GM13976 (cell line): ENCODE measurements at regions not wholly inside any gene's neighbourhood (a gene's known extent, or its start where the extent isn't known, plus 50 kb on each side); places are given as distances from the start of the nearest gene placed in this dataset.
"Not testable (repeated sequence)": the region's sequence is repeated elsewhere in the genome, so short reads cannot be mapped to it uniquely, and the experiment has no call there.

Source experiments
- DNase-seq: peaks from one replicate; pipeline ENCODE4 v3.0.0; 2012; ENCODE audit warnings: low spot score
- in situ Hi-C: fragments of 300-500 bp; cut with MboI; formaldehyde crosslinking; loops from one replicate; pipeline ENCODE4 v1.12.0; 2022; ENCODE audit warnings: low sequenced_read_pairs, mixed read lengths, inconsistent platforms; ENCODE audit not compliant: unreplicated experiment
- TF ChIP-seq, protein P1 (sequence below): IDR thresholded peaks from 2 replicates; pipeline ENCODE4 v1.5.1; 2012; ENCODE audit warnings: borderline replicate concordance, mild to moderate bottlenecking; ENCODE audit not compliant: insufficient read depth; ENCODE audit errors: extremely low read depth, missing control alignments, control extremely low read depth

DNA sequence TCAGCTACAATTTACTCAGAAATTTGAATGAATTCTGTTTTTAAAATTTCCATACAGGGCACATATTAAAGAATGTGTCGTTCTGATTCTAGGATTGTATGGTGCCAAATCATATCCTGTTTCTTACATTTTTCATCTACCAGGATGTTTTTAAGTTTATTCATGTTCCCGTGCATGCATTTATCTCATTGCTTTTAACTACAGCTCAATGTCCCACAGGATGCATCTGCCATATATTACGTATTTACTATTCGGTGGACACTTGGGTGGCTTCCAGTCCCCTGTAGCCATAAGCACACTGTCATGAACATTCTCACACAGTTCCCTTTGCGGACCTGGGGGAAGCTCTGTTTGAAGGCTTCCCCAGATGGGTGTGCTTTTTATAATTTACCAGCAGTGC is 122.3 kb downstream of the CCDC71L start:
- in situ Hi-C loops, result no loop called here
- DNase-seq, result no peak
- TF ChIP-seq, protein P1, sequence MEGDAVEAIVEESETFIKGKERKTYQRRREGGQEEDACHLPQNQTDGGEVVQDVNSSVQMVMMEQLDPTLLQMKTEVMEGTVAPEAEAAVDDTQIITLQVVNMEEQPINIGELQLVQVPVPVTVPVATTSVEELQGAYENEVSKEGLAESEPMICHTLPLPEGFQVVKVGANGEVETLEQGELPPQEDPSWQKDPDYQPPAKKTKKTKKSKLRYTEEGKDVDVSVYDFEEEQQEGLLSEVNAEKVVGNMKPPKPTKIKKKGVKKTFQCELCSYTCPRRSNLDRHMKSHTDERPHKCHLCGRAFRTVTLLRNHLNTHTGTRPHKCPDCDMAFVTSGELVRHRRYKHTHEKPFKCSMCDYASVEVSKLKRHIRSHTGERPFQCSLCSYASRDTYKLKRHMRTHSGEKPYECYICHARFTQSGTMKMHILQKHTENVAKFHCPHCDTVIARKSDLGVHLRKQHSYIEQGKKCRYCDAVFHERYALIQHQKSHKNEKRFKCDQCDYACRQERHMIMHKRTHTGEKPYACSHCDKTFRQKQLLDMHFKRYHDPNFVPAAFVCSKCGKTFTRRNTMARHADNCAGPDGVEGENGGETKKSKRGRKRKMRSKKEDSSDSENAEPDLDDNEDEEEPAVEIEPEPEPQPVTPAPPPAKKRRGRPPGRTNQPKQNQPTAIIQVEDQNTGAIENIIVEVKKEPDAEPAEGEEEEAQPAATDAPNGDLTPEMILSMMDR, result no peak

DNA sequence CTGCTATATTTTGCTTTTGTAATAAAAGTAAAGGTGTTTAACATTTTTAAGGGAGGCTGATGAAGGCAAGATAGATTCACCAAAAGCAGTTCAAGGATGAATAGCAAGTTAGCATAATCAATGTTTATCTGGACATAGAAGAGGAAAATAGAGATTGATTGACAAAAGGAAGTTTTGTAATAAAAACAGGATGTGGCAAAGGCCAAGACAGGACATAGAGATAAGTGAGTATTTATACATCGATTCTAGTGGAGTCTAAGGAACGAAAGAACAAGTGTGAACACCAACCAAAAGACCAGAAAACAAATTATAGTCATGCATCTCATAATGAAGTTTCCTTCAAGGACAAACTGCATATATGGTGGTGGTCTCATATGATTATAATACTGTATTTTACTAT is 123.8 kb downstream of the CCDC71L start:
- in situ Hi-C loops, result no loop called here
- TF ChIP-seq, protein P1, result no peak
- DNase-seq, result no peak

DNA sequence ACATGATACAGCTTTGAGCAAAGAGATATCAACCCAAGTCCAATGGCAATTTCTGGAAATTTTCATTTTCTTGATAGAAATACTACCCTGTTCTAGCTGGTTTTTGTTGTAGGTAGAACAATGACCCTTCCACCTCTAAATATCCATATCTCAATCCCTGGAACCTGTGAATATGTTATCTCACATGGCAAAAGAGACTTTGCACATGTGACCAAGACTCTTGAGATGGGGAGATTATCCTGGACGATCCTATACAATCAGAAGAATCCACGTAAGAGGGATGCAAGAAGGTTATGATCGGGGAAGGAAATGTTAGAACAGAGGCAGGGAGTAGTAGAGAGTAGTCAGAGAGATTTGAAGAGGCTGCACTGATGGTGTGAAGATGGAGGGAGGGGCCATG is 124.9 kb downstream of the CCDC71L start:
- in situ Hi-C loops, result no loop called here
- TF ChIP-seq, protein P1, result no peak
- DNase-seq, result no peak

GRCh38 chr7:106535234-106535932 is 125.6 kb downstream of the CCDC71L start:
- no peak for DNase-seq
- in situ Hi-C loops, result no loop called here
- TF ChIP-seq, protein P1, result no peak

DNA sequence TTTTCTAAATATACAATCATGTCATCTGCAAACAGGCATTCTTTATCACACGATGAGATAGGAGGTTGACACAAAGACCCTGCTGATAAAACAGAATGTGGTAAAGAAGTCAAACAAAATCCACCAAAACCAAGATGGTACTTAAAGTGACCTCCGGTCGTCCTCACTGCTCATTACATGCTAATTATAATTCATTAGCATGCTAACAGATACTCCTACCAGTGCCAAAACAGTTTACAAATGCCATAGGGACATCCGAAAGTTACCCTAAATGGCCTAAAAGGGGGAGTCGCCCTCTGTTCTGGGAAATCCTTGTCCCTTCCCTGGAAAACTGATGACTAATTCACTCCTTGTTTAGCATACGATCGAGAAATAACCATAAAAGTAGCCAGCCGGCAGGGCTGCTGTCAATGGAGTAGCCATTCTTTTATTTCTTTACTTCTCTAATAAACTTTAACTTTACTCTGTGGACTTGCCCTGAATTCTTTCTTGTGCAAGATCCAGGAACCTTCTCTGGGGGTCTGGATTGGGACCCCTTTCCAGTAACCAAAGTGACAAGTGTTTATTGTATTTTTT is 126.6 kb downstream of the CCDC71L start:
- in situ Hi-C loops, result no loop called here
- TF ChIP-seq, protein P1, result no peak
- DNase-seq, result no peak

- in situ Hi-C loops, DNase-seq: not testable (repeated sequence)
Observed at GRCh38 chr7:106530183-106530582, 130.8 kb downstream of the CCDC71L start.

DNA sequence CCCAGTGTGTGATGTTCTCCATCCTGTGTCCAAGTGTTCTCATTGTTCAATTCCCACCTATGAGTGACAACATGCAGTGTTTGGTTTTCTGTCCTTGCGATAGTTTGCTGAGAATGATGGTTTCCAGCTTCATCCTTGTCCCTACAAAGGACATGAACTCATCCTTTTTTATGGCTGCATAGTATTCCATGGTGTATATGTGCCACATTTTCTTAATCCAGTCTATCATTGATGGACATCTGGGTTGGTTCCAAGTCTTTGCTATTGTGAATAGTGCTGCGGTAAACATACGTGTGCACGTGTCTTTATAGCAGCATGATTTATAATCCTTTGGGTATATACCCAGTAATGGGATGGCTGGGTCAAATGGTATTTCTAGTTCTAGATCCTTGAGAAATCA is 134.3 kb downstream of the CCDC71L start:
- in situ Hi-C loops, DNase-seq: not testable (repeated sequence)
